DMS 273 treated with DMSO at 0.1 percent for 48 hours (cell line): ENCODE measurements at regions not wholly inside any gene's neighbourhood (a gene's known extent, or its start where the extent isn't known, plus 50 kb on each side); places are given as distances from the start of the nearest gene placed in this dataset.
A peak's percentile ranks its signal among the peaks of the same experiment; 100 is the strongest.

Experiments used
- DNase-seq: peaks from one replicate; lab custom pipeline; 2025; lab: John Stamatoyannopoulos, UW

DNA sequence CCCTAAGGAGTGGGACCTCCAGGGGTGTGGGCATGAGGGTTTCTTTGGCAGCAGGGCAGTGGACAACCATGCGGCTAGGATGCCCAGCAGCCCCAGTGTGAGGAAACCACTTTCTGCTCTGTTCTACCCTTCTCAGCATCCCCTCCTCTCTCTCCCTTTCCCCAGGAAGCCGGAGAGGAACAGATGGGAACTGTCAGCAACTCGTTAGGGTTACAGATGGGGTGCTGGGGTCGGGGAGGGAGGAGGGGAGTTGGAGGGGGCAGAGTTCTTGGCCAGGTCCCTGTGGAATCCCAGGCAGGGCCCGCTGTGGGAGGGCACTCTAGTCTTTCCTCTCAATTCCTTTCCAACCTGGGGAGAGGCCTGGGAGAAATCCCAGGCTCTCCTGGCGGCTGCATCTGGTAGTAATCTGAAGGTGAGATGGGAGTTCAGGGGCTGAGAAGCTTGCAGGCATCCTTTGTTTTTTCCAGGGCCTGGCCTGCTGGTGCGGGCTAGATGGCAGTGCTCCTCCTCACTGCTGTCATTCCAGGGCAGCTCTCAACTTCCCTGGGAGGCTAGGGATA, 93.9 kb upstream of the CSF3R start:
- DNase-seq, result peak; percentile 7

DNA sequence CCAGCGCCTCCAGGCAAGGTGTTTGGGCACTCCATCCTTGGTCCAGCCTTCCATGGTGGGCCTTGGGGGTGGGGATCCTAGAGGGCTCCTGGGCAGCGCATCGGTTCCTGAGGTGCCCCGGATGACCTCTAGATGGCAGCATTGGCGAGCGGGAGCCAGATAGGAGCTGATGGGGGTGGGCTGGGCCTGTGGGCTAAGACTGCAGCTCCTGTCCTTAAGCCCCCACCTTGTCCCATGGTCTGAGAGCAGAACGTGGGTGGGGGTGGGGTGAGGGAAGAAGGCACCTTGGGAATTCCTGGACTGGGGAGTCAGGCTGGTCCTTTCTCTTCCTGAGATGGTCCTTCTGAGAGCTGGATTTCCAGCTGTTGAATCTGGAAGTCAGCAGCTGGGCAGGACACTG, 93.4 kb upstream of the CSF3R start:
- peak; percentile 7 for DNase-seq

DNA sequence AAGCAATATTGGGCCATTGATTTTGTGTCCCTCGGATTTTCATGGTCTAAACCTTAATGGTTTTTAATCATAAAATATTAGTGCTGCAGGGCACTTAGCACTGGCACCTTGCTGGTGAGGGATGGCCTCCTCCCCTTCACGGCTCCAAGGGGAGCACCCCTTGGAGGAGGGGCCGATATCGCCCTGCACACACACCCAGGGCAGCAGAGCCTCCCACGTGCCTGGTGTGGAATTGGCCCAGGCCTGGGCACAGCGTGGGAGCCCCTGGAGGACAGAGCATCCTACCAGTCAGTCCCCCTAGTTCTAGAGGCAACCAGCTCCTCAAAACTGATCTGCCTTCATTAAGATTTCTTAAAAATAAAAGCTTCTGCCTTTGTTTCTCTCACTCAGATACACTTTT, 90.7 kb upstream of the CSF3R start:
- DNase-seq, result no peak

DNA sequence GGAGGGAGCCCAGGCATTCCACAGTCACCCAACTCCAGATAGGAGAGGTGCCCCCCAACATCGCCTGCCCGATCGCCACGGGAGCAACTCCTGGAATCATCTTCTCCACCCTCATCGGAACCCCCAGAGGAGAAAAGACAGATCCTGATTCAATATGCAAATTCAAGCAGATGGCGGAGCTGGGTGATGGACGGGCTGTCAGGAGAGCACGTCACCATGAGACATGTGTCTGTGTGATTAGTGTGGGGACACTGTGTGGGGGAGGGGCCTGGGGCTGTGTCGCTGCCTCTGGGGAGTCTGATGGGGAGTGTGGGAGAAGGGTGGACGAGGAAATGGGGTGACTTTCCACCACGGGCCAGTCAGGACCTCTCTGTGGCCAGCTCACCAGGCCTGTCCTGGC, 90.2 kb upstream of the CSF3R start:
- DNase-seq, result no peak

DNA sequence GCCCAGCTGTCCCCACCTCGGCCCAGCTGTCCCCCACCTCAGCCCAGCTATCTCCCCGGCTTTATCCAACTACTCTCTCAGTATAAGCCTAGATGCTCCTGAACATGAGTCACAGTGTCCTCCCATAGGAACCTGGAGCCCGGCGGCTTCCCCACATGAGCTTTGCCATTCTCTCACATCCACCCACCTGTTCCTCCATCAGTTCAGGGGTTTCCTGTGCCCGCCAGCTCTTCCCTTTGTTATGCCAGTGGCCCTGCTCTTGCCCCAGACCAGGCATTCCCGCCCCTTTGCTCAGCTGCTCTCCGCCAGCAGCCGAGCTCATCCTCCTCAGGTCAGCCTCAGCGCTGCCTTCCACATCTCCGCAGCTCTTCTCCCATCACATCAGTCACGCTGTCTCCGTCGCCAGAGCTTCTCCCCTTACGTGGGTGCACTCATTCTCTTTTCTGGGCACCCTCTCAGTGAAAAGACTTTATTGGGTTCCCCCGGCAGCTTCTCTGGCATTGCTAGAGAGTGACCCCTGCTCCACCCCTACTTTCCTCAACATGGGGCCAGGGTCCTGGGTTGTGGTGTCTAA, 89.5 kb upstream of the CSF3R start:
- DNase-seq, result no peak

DNA sequence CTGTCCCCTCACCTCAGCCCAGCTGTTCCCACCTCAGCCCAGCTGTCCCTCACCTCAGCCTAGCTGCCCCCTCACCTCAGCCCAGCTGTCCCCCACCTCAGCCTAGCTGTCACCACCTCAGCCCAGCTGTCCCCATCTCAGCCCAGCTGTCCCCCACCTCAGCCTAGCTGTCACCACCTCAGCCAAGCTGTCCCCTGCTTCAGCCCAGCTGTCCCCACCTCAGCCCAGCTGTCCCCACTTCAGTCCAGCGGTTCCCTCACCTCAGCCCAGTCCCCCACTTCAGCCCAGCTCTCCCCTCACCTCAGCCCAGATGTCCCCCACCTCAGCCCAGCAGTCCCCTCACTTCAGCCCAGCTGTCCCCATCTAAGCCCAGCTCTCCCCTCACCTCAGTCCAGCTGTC, 88.4 kb upstream of the CSF3R start:
- DNase-seq, result no peak

DNA sequence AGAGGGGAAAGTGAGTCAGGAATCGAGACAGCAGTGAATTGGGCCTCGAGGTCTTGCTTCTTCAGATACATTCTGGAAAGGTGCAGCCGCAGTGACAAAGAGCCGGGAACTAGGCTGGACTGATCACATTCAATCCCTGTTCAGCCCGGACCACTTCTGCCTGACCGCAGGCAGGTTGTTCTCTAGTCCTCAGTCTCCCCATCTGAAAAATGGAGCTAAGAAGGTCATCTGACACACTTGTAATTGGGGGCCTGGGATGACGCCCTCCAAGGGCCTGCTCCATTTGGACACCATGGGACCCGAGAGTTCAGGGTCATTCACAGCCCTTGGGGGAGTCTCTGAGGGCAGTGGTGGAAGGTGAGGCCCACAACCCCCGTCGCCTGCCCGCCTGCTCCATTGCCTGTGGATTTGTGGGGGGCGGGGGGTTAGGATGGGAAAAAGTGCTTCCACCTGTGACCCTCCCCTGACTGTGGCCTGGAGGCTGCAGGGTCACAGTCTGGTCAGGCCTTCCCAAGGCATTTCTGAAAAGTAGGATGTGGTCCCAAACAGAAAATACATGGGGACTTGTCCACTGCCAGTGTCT, 87.9 kb upstream of the CSF3R start:
- DNase-seq, result no peak

DNA sequence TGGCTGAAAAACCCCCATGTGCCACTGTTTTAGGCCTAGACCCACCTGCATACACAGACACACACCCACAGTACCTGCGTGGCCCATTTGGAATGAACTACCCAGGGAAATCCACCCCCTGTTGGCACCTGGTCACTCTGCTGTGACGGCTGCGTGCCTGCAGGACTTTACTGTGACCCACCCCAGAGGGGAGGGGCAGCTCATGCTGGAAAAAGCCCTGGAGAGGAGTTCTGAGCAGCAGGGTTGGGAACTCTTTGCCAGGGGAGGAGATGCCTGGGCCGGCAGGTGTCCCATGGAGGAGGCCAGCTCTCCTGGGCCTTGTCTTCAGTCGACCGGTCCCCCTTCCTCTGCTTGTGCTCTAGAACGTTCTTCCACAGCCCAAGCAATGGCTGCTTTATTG, 87.3 kb upstream of the CSF3R start:
- DNase-seq, result no peak

DNA sequence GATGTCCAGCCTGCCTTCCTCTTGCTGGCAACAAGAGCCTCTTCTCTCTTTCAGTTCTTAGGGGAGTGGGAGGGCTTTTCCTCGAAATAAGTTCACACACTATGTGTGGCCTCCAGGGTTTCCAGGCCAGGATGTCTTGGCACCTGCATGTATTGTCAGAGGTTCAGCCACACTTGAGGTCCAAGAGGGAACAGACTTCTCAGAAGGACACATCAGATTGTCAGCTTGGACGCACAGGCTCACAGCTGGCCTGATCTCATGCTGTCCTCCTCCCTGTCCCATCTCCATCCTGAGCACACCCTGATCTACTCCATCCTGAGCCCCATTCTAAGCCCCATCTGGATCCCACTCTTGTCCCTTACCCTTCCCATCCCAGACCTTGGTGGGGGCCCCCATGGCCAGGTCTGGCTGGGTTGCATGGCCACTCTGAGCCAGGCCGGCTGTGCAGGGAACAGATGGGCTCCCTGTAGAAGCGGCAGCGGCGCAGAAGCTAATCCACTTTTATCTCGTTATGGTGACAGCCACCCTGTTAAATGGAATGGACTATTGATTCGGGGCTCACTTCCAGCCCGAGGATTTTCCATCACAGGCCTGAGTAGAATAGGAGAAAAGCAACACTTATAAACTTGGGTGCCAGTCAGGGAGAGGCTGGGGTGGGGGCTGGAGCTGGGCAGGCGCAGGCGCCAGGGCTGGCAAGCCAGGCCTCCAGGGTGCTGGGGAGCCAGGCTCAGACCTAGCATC, 85.1 kb upstream of the CSF3R start:
- no peak for DNase-seq

DNA sequence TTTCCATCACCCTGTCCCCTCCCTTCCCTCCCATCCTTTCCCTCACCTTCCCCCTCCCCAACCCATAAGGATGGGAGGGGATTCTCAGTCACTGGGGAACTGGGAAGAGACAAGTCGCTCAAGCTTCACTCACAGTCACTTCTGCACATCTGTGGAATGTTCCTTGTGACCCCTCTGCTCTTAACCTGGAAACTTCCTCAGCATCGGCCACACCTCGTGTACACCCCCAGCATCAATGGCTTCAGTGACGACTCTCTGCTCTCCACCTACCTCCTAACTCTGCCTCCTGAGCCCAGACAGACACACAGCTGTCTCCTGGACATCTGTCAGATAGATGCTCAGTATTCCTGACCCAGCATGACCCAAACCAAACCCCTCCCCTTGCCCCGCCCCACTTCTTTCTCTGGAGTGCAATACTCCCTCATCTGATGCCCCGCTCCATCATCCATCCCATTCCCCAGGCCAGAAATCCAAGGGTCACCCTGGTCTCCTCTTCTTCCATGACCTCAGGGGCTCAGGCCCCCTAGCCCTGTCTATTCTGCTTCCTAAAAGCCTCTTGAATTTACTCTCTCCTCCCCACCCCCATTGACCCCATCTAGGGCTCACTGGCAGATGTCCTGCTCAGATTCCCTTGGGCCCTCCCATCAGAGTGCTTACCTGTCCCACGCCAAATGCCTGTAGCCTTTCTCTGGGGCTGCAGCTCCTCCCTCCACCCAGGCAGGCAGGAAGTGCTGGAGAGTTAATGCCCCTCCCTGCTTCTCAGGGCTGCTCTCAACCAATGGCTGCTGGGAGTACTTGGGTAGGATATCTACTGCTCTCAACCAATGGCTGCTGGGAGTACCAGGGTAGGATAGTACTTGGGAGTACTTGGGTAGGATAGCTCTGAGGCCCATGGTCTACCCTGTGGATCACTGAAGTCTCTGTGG, 83.1 kb upstream of the CSF3R start:
- DNase-seq, result no peak

DNA sequence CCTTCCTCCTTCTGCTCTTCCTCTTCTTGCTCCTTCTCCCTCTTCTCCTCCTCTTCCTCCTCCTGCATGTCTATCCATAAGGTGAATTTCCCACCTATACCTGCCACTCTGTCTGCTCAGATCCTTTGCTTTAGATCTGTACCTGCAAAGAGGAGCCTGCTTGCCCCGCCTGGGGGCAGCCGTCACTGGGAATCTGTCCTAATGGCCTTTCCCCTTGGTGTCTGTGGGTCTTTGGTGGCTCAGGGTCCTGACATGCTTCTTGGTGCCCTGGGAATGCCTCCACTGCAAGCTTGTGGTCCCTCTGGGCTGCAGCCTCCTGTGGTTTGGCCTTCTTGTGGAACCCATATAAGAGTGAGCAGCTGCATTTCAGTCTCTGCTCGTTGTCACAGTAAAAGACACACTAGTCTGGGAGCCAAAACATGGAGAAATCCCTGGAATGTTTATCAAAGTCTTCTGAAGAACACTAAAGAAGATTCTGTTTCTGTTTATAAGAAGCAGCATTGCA, 79.5 kb upstream of the CSF3R start:
- DNase-seq, result no peak

DNA sequence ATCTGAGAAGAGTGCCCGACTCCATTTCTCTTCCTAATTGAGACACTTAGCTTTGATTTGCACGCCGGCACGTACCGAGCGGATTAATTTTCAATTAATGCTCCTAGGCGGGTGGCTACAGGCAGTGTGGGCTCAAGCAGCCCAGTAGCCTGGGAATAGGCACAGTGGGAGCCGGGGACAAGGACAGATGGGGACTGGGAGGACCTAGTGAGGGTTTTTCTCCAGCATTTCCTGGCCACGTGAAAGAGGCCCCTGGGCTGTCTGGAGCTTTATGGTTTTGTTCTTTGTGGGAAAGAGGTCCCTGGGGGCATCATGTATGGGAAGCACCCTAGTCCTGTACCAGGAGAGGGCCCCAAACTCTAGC, 78.6 kb upstream of the CSF3R start:
- DNase-seq, result no peak

DNA sequence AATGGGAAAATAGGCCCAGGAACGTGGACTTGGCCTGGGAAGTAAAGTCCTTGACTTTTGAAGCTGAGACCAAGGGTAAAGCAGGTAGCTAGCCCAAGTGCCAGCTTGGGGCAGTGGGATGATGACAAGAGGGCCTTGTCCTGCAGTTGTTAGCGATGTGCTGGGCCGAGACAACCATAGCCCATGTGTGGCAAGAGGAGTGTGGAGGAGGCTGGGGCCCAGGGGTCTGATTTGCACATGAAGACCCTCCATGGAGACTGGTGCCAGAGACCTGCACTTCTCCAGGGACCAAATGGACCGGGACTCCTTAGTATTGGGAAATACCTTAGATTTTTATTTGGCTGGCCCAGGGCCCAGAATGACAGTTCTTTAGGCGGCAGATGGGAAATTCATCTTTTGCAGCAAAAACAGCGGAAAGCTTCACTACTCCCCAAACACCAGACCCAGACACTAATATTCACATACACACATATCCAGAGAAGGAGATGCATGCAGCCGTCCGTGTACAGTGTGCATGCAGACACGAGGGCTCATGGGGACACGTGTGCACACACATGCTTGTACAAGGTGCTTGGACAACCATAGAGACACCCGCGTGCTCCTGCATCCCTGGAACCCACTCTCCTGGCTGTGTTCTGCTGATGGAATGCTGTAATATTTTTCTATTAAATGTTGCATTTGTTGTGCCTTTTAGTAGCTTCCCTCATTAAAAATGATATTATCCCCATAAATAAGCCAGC, 78.1 kb upstream of the CSF3R start:
- DNase-seq, result no peak

DNA sequence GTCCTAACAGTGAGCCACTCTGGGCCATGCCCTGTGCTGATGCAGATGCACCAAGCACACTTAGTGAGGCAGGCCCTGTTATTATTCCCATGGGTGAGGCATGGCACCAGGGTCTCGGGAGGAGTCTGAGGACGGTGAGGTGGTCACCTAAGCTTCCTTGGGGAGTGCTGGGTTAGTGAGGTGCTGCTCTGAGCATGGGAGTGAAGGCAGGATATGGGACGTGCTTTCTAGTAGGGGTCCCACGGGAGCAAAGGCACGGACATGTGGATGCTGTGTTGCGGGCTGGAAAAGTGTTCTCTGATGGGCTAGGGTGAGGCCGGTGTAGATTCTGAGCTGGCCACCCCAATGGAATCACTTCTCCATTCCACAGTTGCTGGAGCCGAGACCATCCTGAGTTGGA, 77.5 kb upstream of the CSF3R start:
- DNase-seq, result no peak

DNA sequence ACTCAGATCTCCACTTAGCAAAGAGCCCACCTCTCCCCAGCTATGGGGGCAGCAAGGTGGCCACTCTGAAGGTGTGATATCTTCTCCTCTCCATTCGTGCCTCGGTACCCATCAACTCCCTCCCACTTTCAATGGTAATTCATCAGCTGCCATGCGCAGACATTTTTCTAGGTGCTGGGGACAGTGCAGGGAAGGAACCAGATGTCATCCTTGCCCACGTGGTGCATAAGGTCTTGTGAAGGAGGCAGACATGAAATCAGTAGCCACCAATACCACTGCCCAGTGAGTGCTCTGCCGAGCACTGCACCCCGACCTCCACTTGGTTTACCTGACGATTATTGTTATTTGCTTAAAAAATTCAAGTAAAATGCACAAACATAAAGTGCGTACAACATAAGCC, 76.3 kb upstream of the CSF3R start:
- no peak for DNase-seq

DNA sequence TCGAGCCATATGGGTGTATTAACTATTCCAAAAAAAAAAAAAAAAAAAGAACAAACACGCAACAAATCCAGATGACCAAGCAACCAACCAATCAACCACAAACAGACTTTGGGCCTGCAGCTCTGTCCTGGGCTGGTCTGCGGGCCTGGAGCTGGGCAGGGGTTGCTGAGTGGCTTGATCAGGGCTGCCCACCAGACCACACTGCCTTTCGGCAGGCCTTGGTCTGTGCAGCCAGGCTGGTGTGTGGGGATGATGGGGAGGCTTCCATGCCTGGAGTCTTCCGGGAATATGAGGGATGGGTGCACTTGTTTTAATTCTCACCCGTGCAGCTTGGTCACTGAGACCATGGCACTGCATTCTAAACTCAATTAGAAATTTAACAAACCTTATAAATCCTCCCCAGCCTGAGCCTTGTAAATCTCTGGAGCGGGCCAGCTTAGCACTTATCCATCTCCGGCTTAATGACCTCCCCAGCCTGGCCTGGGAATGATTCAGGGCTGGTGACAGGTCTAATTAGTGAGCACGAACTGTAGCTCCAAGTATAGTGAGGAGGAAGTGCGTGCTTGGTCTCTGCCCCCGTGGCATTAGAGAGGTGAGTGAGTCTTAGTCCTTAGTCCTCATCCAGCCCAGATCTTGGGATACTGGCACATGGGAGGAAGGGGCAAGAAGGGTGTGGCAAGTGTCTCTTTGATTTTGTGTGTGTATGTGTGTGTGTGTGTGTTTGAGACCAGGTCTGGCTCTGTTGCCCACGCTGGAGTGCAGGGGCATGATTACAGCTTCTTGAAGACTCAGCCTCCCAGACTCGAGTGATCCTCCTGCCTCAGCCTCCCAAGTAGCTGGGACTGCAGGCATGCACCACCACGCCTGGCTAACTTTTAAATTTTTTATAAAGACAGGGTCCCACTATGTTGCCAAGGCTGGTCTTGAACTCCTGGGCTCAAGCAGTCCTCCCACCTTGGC, 74.6 kb upstream of the CSF3R start:
- DNase-seq, result no peak

DNA sequence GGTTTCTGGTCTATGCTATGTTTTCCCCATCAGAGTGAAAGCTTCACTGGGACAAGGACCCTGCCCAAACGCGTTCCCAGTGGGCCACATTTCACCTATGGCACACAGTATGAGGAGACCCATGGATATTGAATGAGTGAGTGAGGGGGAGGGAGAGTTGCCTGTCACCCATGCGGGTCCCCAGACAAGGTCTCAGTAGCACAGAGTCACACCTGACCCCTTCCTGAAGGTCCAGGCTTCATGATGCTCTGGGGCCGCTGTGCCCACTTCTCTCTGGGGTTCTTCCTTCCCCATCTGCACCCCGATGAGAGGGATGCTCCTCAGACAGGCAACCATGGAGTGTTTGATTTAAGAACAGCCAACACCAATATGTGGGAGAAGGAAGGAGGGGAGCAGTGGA, 72.3 kb upstream of the CSF3R start:
- DNase-seq, result no peak

DNA sequence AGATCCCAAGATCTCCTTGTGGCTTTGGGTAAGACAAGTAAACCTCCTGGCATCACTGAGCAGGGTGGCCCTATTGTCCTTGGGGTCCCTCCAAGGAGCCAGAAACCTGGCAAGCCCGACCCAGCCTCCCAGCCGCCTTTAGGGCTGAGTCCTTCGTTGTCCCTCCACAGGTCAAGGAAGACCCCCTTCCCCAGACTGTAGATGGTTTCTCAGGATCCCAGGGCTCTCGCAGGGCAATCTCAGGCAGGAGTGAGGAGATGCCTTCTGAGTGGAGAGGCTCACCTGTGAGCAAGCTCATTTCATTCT, 71.6 kb upstream of the CSF3R start:
- no peak for DNase-seq

DNA sequence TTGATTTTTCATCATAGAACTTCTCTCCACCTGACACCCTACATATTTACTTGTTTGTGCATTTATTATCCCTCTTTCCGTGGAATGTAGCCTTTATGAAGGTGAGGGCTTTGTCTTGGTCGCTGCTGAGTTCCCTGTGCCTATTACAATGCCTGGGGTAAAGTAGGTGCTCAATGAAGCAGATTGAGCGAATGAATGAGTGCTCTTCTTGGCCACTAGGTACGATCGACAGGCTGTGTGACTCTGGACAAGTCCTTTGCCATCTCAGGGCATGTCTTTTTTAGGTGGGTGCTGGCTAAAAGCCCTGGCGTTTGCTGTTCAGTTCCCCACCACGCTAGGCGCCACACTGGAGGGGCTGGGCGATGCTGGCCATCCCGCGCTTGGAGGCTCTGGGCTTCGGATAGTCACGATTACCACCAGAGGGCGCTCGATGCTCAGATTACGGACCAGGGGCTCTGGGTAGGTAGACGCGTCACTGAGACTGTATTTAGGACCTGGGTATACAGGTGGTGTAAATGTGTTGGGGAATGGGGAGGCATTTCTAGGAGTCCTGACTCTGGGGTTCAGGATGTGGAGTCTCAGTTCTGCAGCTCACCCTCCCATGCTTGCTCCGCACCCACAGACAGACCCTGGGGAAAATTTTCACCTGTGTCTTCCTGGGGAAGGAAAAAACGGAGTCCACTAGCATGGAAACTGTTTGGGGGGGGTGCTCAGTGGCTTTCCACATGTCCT, 71.0 kb upstream of the CSF3R start:
- DNase-seq, result peak; percentile 26

DNA sequence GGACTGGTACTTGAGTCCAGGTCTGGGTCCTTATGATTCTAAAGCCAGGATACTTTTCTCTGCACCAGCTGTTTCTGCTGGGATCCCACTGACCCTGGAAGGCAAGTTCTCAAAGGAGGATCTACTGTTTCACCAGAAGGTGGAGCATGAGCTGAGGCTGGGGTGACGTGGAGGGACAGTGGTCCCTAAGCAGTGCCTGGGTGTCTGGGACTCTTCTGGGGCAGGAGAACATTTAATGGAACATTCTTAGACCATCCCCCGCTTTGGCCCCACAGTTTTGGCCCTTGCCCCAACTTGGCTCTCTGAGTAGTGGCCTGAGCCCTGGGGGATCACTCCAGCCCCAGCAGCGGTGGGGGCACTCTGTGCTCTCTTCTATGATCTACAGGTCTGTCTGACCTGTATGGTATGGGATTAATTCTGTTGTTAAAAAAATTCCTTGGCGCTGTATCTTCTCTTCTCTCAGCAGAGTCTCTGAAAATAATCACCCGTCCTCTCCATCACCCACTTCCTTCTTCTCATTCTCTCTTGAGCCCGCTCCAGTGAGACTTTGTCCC, 60.3 kb upstream of the CSF3R start:
- DNase-seq, result peak; percentile 23
